ENCODE measurements at regions not wholly inside any gene's neighbourhood (a gene's known extent, or its start where the extent isn't known, plus 50 kb on each side); places are given as distances from the start of the nearest gene placed in this dataset.

- Histone ChIP-seq H3K27me3 (ENCODE audit: control insufficient read depth, insufficient read depth, low read length) (no peaks in the 10 kb centered on the region), H3K4me1 (no peaks in the 10 kb centered on the region)
Measured at GRCh38 chr13:31670831-31671617, 68.3 kb upstream of the RXFP2 start.

GRCh38 chr13:31674051-31674450 lies 65.3 kb upstream of the RXFP2 start:
- Histone ChIP-seq H3K79me2 (no peaks in the 10 kb centered on the region), H3K4me1 (no peaks in the 10 kb centered on the region), H2AFZ (no peak overlapping the region), H3K27ac (no peak overlapping the region), H3K36me3 (ENCODE audit: control insufficient read depth, insufficient read depth, low read length) (no peaks in the 10 kb centered on the region), H3K9me3 (ENCODE audit: control insufficient read depth, low read length) (no peaks in the 10 kb centered on the region), H3K27me3 (ENCODE audit: control insufficient read depth, insufficient read depth, low read length) (no peaks in the 10 kb centered on the region), H3K4me3 (ENCODE audit: low read depth, low read length) (no peak overlapping the region), H3K9ac (no peak overlapping the region), H3K4me2 (ENCODE audit: low read length) (no peak overlapping the region)
- TF ChIP-seq CTCF (IDR thresholded peaks at IDR 0.05) = no peak

More at GRCh38 chr13:31670831-31671617, 68.3 kb upstream of the RXFP2 start:
- no peak overlapping the region for H3K4me3 ChIP-seq (ENCODE audit: low read depth, low read length)
- H3K9ac ChIP-seq = no peak overlapping the region
- H3K9me3 ChIP-seq (ENCODE audit: control insufficient read depth, low read length) = no peaks in the 10 kb centered on the region
- H3K4me2 ChIP-seq (ENCODE audit: low read length) = no peak overlapping the region
- no peak overlapping the region for H2AFZ ChIP-seq
- H3K36me3 ChIP-seq (ENCODE audit: control insufficient read depth, insufficient read depth, low read length) = no peaks in the 10 kb centered on the region
- H3K79me2 ChIP-seq = no peaks in the 10 kb centered on the region
- no peak for TF ChIP-seq CTCF (IDR thresholded peaks at IDR 0.05)
- no peak overlapping the region for H3K27ac ChIP-seq

DNA sequence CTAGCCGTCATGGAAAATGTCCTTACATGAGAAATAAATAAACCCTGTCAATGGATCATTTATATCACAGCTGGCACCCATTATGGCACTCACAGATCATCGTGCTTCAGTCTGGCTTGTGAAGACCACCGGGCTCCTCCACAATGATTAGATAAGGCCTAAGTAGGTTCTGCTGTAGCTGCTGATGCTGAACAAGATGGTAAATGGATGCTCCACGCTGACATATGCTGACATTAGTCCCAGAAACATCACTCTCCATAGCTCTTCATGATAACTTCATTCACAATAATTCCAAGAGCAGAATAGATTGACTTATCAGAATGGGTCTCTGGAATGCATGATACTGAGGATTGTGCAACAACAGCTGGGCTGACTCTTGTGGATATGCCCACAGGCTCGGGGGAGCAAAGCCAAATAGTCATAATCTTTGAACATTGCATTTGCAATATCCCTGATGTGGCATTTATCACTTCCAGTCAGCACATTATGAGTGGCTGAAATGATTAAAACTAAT lies 63.8 kb upstream of the RXFP2 start:
- Histone ChIP-seq H3K4me2 (ENCODE audit: low read length) (no peak overlapping the region), H3K27me3 (ENCODE audit: control insufficient read depth, insufficient read depth, low read length) (no peaks in the 10 kb centered on the region), H3K9me3 (ENCODE audit: control insufficient read depth, low read length) (no peaks in the 10 kb centered on the region), H3K9ac (no peak overlapping the region), H3K27ac (no peak overlapping the region), H3K36me3 (ENCODE audit: control insufficient read depth, insufficient read depth, low read length) (no peaks in the 10 kb centered on the region), H3K4me1 (no peaks in the 10 kb centered on the region), H3K4me3 (ENCODE audit: low read depth, low read length) (no peak overlapping the region), H3K79me2 (no peaks in the 10 kb centered on the region), H2AFZ (no peak overlapping the region)
- no peak for TF ChIP-seq CTCF (IDR thresholded peaks at IDR 0.05)

GRCh38 chr13:31681133-31681532 lies 58.2 kb upstream of the RXFP2 start:
- Histone ChIP-seq H2AFZ (no peak overlapping the region), H3K79me2 (no peaks in the 10 kb centered on the region), H3K9me3 (ENCODE audit: control insufficient read depth, low read length) (no peaks in the 10 kb centered on the region), H3K4me3 (ENCODE audit: low read depth, low read length) (no peak overlapping the region), H3K36me3 (ENCODE audit: control insufficient read depth, insufficient read depth, low read length) (no peaks in the 10 kb centered on the region), H3K9ac (no peak overlapping the region), H3K4me1 (no peaks in the 10 kb centered on the region), H3K27me3 (ENCODE audit: control insufficient read depth, insufficient read depth, low read length) (no peaks in the 10 kb centered on the region), H3K4me2 (ENCODE audit: low read length) (no peak overlapping the region), H3K27ac (no peak overlapping the region)
- no peak for TF ChIP-seq CTCF (IDR thresholded peaks at IDR 0.05)

DNA sequence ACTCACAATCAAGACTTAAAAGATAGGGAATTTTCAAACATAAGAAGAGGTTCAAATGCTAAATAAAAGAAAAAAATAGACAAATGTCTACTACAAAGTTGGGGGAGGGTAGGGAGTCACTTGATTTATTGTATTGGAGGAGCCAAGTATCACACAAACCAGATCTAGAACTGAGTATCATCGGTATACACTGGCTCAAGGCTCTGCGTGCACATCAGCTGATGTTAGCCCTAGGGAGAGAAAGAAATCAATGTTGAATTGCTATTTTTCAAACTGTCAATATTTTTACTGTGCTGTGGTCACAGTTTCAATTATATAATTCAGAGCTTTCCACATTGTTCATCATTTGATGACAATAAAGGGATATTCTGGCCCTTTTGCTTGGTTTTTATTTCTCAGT lies 54.9 kb upstream of the RXFP2 start:
- Histone ChIP-seq H2AFZ (no peak overlapping the region), H3K4me3 (ENCODE audit: low read depth, low read length) (no peak overlapping the region), H3K79me2 (no peaks in the 10 kb centered on the region), H3K4me1 (no peaks in the 10 kb centered on the region), H3K9me3 (ENCODE audit: control insufficient read depth, low read length) (no peaks in the 10 kb centered on the region), H3K36me3 (ENCODE audit: control insufficient read depth, insufficient read depth, low read length) (no peaks in the 10 kb centered on the region), H3K9ac (no peak overlapping the region), H3K27me3 (ENCODE audit: control insufficient read depth, insufficient read depth, low read length) (no peaks in the 10 kb centered on the region), H3K4me2 (ENCODE audit: low read length) (no peak overlapping the region), H3K27ac (no peak overlapping the region)
- no peak for TF ChIP-seq CTCF (IDR thresholded peaks at IDR 0.05)

Measured in parathyroid adenoma (tissue), 2 donors.